Thymus (tissue), 11 donors: ENCODE measurements at regions not wholly inside any gene's neighbourhood (a gene's known extent, or its start where the extent isn't known, plus 50 kb on each side); places are given as distances from the start of the nearest gene placed in this dataset.

Experiments
- DNase-seq, 9 donors: peaks; one replicate each; pipeline ENCODE4 v3.0.0-alpha.2; 2013; ENCODE audit warnings: low spot score in 9 of 9, low read depth in 6 of 9, missing footprints in 1 of 9
- H3K27ac ChIP-seq, 2 donors: one replicate each; pipeline ENCODE4 v1.5.1; 2013; ENCODE audit warnings: control low read depth in 1 of 2, low read depth in 1 of 2, low read length in 1 of 2, mild to moderate bottlenecking in 1 of 2, moderate library complexity in 1 of 2
- H3K27me3 ChIP-seq, 2 donors: one replicate each; pipeline ENCODE4 v1.5.1; 2013; ENCODE audit warnings: low read length in 1 of 2; ENCODE audit not compliant: control insufficient read depth in 2 of 2, insufficient read depth in 1 of 2
- H3K36me3 ChIP-seq, 2 donors: one replicate each; pipeline ENCODE4 v1.5.1; 2013; ENCODE audit warnings: low read length in 1 of 2, mild to moderate bottlenecking in 1 of 2, moderate library complexity in 1 of 2; ENCODE audit not compliant: control insufficient read depth in 2 of 2, insufficient read depth in 2 of 2
- H3K4me1 ChIP-seq, 2 donors: one replicate each; pipeline ENCODE4 v1.5.1; 2013; ENCODE audit warnings: low read length in 2 of 2; ENCODE audit not compliant: control insufficient read depth in 2 of 2, insufficient read depth in 2 of 2
- H3K4me3 ChIP-seq, 2 donors: one replicate each; pipeline ENCODE4 v1.5.1; 2013; ENCODE audit warnings: low read length in 2 of 2, control low read depth in 1 of 2, mild to moderate bottlenecking in 1 of 2
- H3K9me3 ChIP-seq, 2 donors: one replicate each; pipeline ENCODE4 v1.5.1; 2013; ENCODE audit warnings: low read length in 1 of 2, mild to moderate bottlenecking in 1 of 2; ENCODE audit not compliant: control insufficient read depth in 2 of 2, insufficient read depth in 1 of 2
- WGBS: extraction: QIAGEN DNeasy Blood & Tissue Kit; methylation state at CpG from one replicate; pipeline ENCODE4 v1.1.7; 2013; 5-methylcytosine and 5-hydroxymethylcytosine counted together
- donor health status: healthy.

DNA sequence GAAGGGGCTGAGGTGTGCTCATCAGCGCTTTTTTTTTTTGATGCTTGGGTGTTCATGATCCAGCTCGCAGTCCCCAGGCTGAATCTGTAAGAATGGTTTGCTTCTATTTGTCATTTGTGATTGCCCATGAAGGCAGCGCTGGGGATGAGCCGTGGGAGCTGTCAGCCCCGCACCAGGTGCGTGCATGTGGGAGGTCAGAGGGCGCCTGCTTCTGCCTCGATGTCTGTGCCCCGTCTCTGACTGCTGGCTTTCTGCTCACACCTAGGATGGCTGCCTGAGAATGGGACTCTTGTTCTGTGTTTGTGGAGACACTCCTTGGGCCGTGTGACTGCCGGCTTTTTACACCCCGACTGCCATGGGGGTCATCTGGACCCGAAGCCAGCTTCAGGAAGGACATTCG, 141.2 kb upstream of the RTL1 start:
- no peak for DNase-seq
- no peaks in the 10 kb centered on the region for H3K27me3 ChIP-seq
- no peaks in the 10 kb centered on the region for H3K9me3 ChIP-seq
- H3K4me3 ChIP-seq, result no peak overlapping the region
- WGBS, result 96% methylated on average over 14 of the region's 14 CpGs
- H3K4me1 ChIP-seq, result no peaks in the 10 kb centered on the region
- no peaks in the 10 kb centered on the region for H3K36me3 ChIP-seq
- no peak overlapping the region for H3K27ac ChIP-seq

GRCh38 chr14:101045511-101045910, 142.0 kb upstream of the RTL1 start:
- Histone ChIP-seq H3K9me3 (no peaks in the 10 kb centered on the region), H3K4me1 (no peaks in the 10 kb centered on the region), H3K4me3 (no peak overlapping the region), H3K27me3 (no peaks in the 10 kb centered on the region), H3K36me3 (no peaks in the 10 kb centered on the region), H3K27ac (no peak overlapping the region)
- 88% methylated on average over 9 of the region's 9 CpGs for WGBS
- no peak for DNase-seq

GRCh38 chr14:101046071-101046470, 142.5 kb upstream of the RTL1 start:
- WGBS, result 91% methylated on average over 17 of the region's 17 CpGs
- Histone ChIP-seq H3K9me3 (no peaks in the 10 kb centered on the region), H3K27me3 (no peaks in the 10 kb centered on the region), H3K27ac (no peak overlapping the region), H3K4me3 (no peak overlapping the region), H3K36me3 (no peaks in the 10 kb centered on the region), H3K4me1 (no peaks in the 10 kb centered on the region)
- DNase-seq, result no peak

- no peaks in the 10 kb centered on the region for H3K4me1 ChIP-seq
- peaks cover 0 to 4% of the 10 kb centered on the region in 2 donors for H3K9me3 ChIP-seq
- H3K36me3 ChIP-seq, result no peaks in the 10 kb centered on the region
- H3K27ac ChIP-seq, result no peak overlapping the region
- no peak overlapping the region for H3K4me3 ChIP-seq
- no peak for DNase-seq
- H3K27me3 ChIP-seq, result no peaks in the 10 kb centered on the region
- 89% methylated on average over 11 of the region's 11 CpGs for WGBS
Measured at GRCh38 chr14:101047326-101047725, 143.8 kb upstream of the RTL1 start.

GRCh38 chr14:101048766-101049165, 145.2 kb upstream of the RTL1 start:
- WGBS, result 98% methylated on average over 14 of the region's 14 CpGs
- no peak for DNase-seq
- Histone ChIP-seq H3K4me1 (no peaks in the 10 kb centered on the region), H3K4me3 (no peak overlapping the region), H3K27me3 (no peaks in the 10 kb centered on the region), H3K36me3 (no peaks in the 10 kb centered on the region), H3K9me3 (peaks cover 0 to 4% of the 10 kb centered on the region in 2 donors), H3K27ac (no peak overlapping the region)

GRCh38 chr14:101049511-101049910, 146.0 kb upstream of the RTL1 start:
- H3K9me3 ChIP-seq, result peaks cover 0 to 6% of the 10 kb centered on the region in 2 donors
- DNase-seq, result no peak
- H3K27me3 ChIP-seq, result no peaks in the 10 kb centered on the region
- no peak overlapping the region for H3K4me3 ChIP-seq
- H3K27ac ChIP-seq, result no peak overlapping the region
- 96% methylated on average over 12 of the region's 12 CpGs for WGBS
- H3K36me3 ChIP-seq, result no peaks in the 10 kb centered on the region
- no peaks in the 10 kb centered on the region for H3K4me1 ChIP-seq

GRCh38 chr14:101049942-101050341, 146.4 kb upstream of the RTL1 start:
- H3K4me3 ChIP-seq, result no peak overlapping the region
- 88% methylated on average over 6 of the region's 6 CpGs for WGBS
- H3K9me3 ChIP-seq, result peaks cover 0 to 9% of the 10 kb centered on the region in 2 donors
- H3K27ac ChIP-seq, result no peak overlapping the region
- no peaks in the 10 kb centered on the region for H3K27me3 ChIP-seq
- H3K4me1 ChIP-seq, result no peaks in the 10 kb centered on the region
- no peak for DNase-seq
- H3K36me3 ChIP-seq, result no peaks in the 10 kb centered on the region

DNA sequence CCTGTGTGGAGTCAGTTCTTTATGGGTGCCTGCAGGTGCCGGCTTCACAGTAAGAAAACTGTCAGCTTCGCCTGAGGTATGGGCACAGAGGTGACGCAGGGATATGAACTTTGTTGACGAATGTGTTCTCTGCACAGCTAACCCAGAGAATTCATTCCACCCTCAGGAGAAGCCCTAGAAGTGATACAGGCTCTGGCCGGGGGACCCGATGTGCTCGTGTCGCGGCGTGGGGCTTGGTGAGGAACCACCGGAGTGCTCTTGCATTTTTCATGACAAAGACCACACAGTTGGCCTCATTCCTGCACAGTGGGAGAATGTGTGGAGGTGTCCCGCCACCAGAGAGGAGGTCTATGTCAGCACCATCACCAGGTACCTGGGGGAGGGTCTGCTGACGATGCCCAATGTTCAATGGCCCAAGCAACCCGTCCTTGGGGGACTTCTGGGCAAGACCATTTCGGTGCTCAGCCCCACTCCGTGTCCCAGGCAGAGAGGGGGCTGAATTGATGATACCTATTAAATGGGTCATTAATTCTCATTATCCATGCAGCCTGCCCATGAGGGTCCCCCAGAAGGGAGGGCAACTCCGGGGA, 147.5 kb upstream of the RTL1 start:
- WGBS, result 96% methylated on average over 17 of the region's 17 CpGs

GRCh38 chr14:101054671-101055070, 151.1 kb upstream of the RTL1 start:
- H3K9me3 ChIP-seq, result peaks cover 0 to 9% of the 10 kb centered on the region in 2 donors
- no peaks in the 10 kb centered on the region for H3K27me3 ChIP-seq
- no peak overlapping the region for H3K4me3 ChIP-seq
- WGBS, result 94% methylated on average over 7 of the region's 7 CpGs
- no peaks in the 10 kb centered on the region for H3K4me1 ChIP-seq
- no peak overlapping the region for H3K27ac ChIP-seq
- DNase-seq, result no peak
- no peaks in the 10 kb centered on the region for H3K36me3 ChIP-seq

More for the DNA sequence above, 147.5 kb upstream of the RTL1 start:
- Histone ChIP-seq H3K27ac (no peak overlapping the region), H3K4me3 (no peak overlapping the region), H3K9me3 (peaks cover 0 to 9% of the 10 kb centered on the region in 2 donors), H3K36me3 (no peaks in the 10 kb centered on the region), H3K27me3 (no peaks in the 10 kb centered on the region), H3K4me1 (no peaks in the 10 kb centered on the region)
- DNase-seq, result no peak
